ENCODE measurements at regions not wholly inside any gene's neighbourhood (a gene's known extent, or its start where the extent isn't known, plus 50 kb on each side); places are given as distances from the start of the nearest gene placed in this dataset.

- TF ChIP-seq CTCF (IDR thresholded peaks at IDR 0.05), result no peak
- TF ChIP-seq POLR2A (IDR thresholded peaks at IDR 0.05), result no peak
Measured at GRCh38 chr4:114383067-114383466, 215.5 kb upstream of the UGT8 start.
